Left ventricle myocardium inferior (tissue), 1 donor: ENCODE measurements at regions not wholly inside any gene's neighbourhood (a gene's known extent, or its start where the extent isn't known, plus 50 kb on each side); places are given as distances from the start of the nearest gene placed in this dataset.

Source experiments
- DNase-seq: peaks from one replicate; pipeline ENCODE4 v3.0.0-alpha.2; 2020
- H3K27ac ChIP-seq: fragments of 200-600 bp; replicated peaks from 2 replicates; pipeline ENCODE4 v1.8.0; 2021
- H3K27me3 ChIP-seq: fragments of 200-600 bp; 2 replicates; pipeline ENCODE4 v1.8.0; 2021; ENCODE audit warnings: low read depth
- H3K36me3 ChIP-seq: fragments of 200-600 bp; 2 replicates; pipeline ENCODE4 v1.8.0; 2021
- H3K4me1 ChIP-seq: fragments of 200-600 bp; 2 replicates; pipeline ENCODE4 v1.8.0; 2021
- H3K4me3 ChIP-seq: fragments of 200-600 bp; 2 replicates; pipeline ENCODE4 v1.8.0; 2021; ENCODE audit warnings: mild to moderate bottlenecking, moderate library complexity
- H3K9me3 ChIP-seq: fragments of 200-600 bp; replicated peaks from 2 replicates; pipeline ENCODE4 v1.8.0; 2021
- intact Hi-C: fragments of 100-400 bp; cut with micrococcal nuclease; formaldehyde crosslinking; loops from one replicate; pipeline ENCODE4 v1.11.0; 2022
- TF ChIP-seq, protein P1 (sequence below): fragments of 200-600 bp; IDR thresholded peaks from 2 replicates; pipeline ENCODE4 v1.8.0; 2021; ENCODE audit warnings: antibody characterized with exemption, mild to moderate bottlenecking, borderline replicate concordance
- donor health status: DM: no; HTN: yes; CAD: no; lungs with severe emphysema.

DNA sequence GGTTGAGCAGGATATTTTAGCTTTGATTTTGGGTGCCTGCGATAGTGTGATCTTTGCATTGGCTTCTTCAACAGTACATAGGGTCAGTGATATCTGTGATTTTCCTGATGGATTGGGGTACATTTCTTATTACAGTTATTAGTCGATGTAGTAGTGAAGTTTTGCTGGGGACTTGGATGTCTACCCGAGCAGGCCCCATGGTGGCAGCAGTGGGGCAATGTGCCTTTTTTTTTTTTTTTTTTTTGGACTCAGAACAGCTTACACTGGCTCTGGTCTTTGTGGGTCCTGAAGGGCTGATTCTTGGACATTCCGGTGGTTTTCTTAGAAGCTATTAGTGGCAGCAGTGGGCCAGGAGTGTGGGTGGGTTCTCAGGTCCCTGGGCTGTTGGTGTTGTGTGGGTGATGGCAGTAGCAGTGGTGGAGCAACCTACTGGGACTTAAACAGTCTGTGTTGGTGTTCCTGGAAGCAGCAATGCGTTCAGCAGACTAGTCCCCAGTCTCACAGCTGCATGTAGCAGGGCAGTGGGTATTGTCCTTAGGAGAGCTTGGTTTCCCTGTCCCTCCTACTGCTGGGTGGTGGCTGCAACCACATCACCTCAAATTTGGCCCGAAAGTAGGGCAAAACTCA, 53.7 kb upstream of the SLC4A10 start:
- no peak overlapping the region for H3K27ac ChIP-seq
- no peak overlapping the region for H3K4me3 ChIP-seq
- intact Hi-C loops = no loop called here
- peaks cover 9% of the 10 kb centered on the region for H3K9me3 ChIP-seq
- TF ChIP-seq, protein P1, sequence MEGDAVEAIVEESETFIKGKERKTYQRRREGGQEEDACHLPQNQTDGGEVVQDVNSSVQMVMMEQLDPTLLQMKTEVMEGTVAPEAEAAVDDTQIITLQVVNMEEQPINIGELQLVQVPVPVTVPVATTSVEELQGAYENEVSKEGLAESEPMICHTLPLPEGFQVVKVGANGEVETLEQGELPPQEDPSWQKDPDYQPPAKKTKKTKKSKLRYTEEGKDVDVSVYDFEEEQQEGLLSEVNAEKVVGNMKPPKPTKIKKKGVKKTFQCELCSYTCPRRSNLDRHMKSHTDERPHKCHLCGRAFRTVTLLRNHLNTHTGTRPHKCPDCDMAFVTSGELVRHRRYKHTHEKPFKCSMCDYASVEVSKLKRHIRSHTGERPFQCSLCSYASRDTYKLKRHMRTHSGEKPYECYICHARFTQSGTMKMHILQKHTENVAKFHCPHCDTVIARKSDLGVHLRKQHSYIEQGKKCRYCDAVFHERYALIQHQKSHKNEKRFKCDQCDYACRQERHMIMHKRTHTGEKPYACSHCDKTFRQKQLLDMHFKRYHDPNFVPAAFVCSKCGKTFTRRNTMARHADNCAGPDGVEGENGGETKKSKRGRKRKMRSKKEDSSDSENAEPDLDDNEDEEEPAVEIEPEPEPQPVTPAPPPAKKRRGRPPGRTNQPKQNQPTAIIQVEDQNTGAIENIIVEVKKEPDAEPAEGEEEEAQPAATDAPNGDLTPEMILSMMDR = no peak
- no peaks in the 10 kb centered on the region for H3K4me1 ChIP-seq
- H3K36me3 ChIP-seq = no peaks in the 10 kb centered on the region
- no peaks in the 10 kb centered on the region for H3K27me3 ChIP-seq
- DNase-seq = no peak

DNA sequence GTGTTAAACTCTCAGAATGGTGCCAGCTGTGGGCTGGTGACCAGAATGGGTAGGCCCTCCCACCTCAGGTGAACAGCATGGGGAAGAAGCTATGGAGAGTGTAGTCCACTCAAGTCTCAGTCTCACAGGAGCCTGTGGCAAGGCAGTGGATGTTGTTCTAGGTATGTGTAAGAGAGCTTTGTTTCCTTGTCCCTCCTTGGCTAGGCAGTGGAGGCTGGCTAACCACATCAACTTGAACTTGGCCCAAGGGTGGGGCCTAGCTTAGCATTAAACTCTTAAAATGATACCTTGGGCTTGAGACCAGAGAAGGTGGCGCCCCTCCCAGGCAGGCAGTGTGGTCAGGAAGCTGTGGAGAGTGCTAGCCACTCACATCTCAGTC, 53.2 kb upstream of the SLC4A10 start:
- intact Hi-C loops = no loop called here
- no peak for DNase-seq
- H3K4me3 ChIP-seq = no peak overlapping the region
- no peaks in the 10 kb centered on the region for H3K36me3 ChIP-seq
- no peaks in the 10 kb centered on the region for H3K4me1 ChIP-seq
- TF ChIP-seq, protein P1 = no peak
- H3K27me3 ChIP-seq = no peaks in the 10 kb centered on the region
- H3K9me3 ChIP-seq = peaks cover 7% of the 10 kb centered on the region
- H3K27ac ChIP-seq = no peak overlapping the region
